ENCODE measurements at regions not wholly inside any gene's neighbourhood (a gene's known extent, or its start where the extent isn't known, plus 50 kb on each side); places are given as distances from the start of the nearest gene placed in this dataset.

GRCh38 chr4:138561276-138561880, 319.2 kb upstream of the SLC7A11 start:
- TF ChIP-seq CTCF (IDR thresholded peaks at IDR 0.05; ENCODE audit: extremely low read depth in 1 of 2, insufficient read depth in 1 of 2, low read depth in 1 of 2, low read length in 2 of 2) (no peak), JUN (IDR thresholded peaks at IDR 0.05; ENCODE audit: borderline replicate concordance, insufficient read depth, insufficient read length, low read depth) (no peak), FOS (IDR thresholded peaks at IDR 0.05; ENCODE audit: borderline replicate concordance, insufficient read depth, low read length) (no peak), GATA2 (IDR thresholded peaks at IDR 0.05; ENCODE audit: insufficient read depth, insufficient read length, low read depth, low read length) (no peak), MYC (IDR thresholded peaks at IDR 0.05; ENCODE audit: low read depth, low read length) (no peak), POLR2AphosphoS5 (IDR thresholded peaks at IDR 0.05; ENCODE audit: insufficient read depth, low read depth, low read length) (no peak), POLR2A (IDR thresholded peaks at IDR 0.05; ENCODE audit: low read depth, low read length) (no peak)
- H3K9me1 ChIP-seq (replicated peaks; ENCODE audit: control insufficient read depth, extremely low read depth, insufficient read depth, low read length): no peaks in the 10 kb centered on the region
- no peak overlapping the region for H2AFZ ChIP-seq (ENCODE audit: low read depth, low read length)
- ChIA-PET CTCF (no interaction called here), POLR2A (interaction anchor here (0.7 kb wide), 1 partner anchor 319 kb away, joined by 5 read pairs; the partner anchor contains the start of gene SLC7A11)
- no peaks in the 10 kb centered on the region for H3K9me3 ChIP-seq (replicated peaks; ENCODE audit: control insufficient read depth, insufficient read depth, low read length)
- no peak overlapping the region for H3K4me3 ChIP-seq (replicated peaks in 1 of 3; ENCODE audit: insufficient read depth in 1 of 3, low read depth in 1 of 3, low read length in 3 of 3)
- H3K4me1 ChIP-seq (ENCODE audit: control insufficient read depth, extremely low read depth, insufficient read depth, low read length): peaks cover 11% of the 10 kb centered on the region
- H3K27me3 ChIP-seq (ENCODE audit: control insufficient read depth in 2 of 2, insufficient read depth in 2 of 2, low read length in 2 of 2): no peaks in the 10 kb centered on the region
- FAIRE-seq (no peak), DNase-seq (ENCODE audit: low read depth, low spot score) (no peak)
- intact Hi-C loops (cut with micrococcal nuclease) (no loop called here), dilution Hi-C loops (cut with MboI; ENCODE audit: extremely low pct_ligation_motif_present, low sequenced_read_pairs) (no loop called here)
- H3K79me2 ChIP-seq (ENCODE audit: control insufficient read depth, insufficient read depth, low read length): no peaks in the 10 kb centered on the region
- no peaks in the 10 kb centered on the region for H3K36me3 ChIP-seq (ENCODE audit: control insufficient read depth in 2 of 2, extremely low read depth in 1 of 2, insufficient read depth in 2 of 2, low read length in 2 of 2)
- no peak overlapping the region for H3K9ac ChIP-seq (replicated peaks; ENCODE audit: extremely low read depth, insufficient read depth, low read length)
- BruUV-seq (replicated peaks): no TSS peak
- no peak overlapping the region for H3K27ac ChIP-seq (ENCODE audit: insufficient read depth, low read depth, low read length)
- no peak overlapping the region for H3K4me2 ChIP-seq (ENCODE audit: insufficient read depth, low read length)
- H4K20me1 ChIP-seq (replicated peaks; ENCODE audit: control insufficient read depth, extremely low read depth, insufficient read depth, low read length): no peaks in the 10 kb centered on the region
